Ascending aorta (tissue), 2 donors: ENCODE measurements at regions not wholly inside any gene's neighbourhood (a gene's known extent, or its start where the extent isn't known, plus 50 kb on each side); places are given as distances from the start of the nearest gene placed in this dataset.

Source experiments
- DNase-seq, 2 donors: peaks; one replicate each; pipeline ENCODE4 v3.0.0-alpha.2; 2019; ENCODE audit warnings: low spot score in 2 of 2
- H3K27ac ChIP-seq, 2 donors: fragments of 200-600 bp; sonication (generic); one replicate each; pipeline ENCODE4 v1.5.1; 2016 to 2017; ENCODE audit warnings: mild to moderate bottlenecking in 1 of 2
- H3K27me3 ChIP-seq: fragments of 200-600 bp; sonication (generic); one replicate; pipeline ENCODE4 v1.5.1; 2017
- H3K36me3 ChIP-seq, 2 donors: fragments of 200-600 bp; sonication (generic); one replicate each; pipeline ENCODE4 v1.5.1; 2016
- H3K4me1 ChIP-seq, 2 donors: fragments of 200-600 bp; sonication (generic); one replicate each; pipeline ENCODE4 v1.5.1; 2016 to 2017; ENCODE audit warnings: mild to moderate bottlenecking in 1 of 2
- H3K4me3 ChIP-seq, 2 donors: fragments of 200-600 bp; sonication (generic); one replicate each; pipeline ENCODE4 v1.5.1; 2016 to 2017; ENCODE audit warnings: mild to moderate bottlenecking in 1 of 2
- H3K9me3 ChIP-seq, 2 donors: fragments of 200-600 bp; sonication (generic); one replicate each; pipeline ENCODE4 v1.5.1; 2016
- intact Hi-C: fragments of 100-400 bp; cut with DNase I; formaldehyde crosslinking; loops from one replicate; pipeline ENCODE4 v1.15.1; 2023
- TF ChIP-seq, protein P1 (sequence below), 3 experiments: fragments of 200-600 bp in 2 of 3; fragments of 450-650 bp in 1 of 3; sonication (generic) in 2 of 3; IDR thresholded peaks; one replicate each; pipeline ENCODE4 v1.5.1; 2016 to 2019; ENCODE audit warnings: antibody characterized with exemption in 3 of 3, mild to moderate bottlenecking in 1 of 3, moderate library complexity in 1 of 3

DNA sequence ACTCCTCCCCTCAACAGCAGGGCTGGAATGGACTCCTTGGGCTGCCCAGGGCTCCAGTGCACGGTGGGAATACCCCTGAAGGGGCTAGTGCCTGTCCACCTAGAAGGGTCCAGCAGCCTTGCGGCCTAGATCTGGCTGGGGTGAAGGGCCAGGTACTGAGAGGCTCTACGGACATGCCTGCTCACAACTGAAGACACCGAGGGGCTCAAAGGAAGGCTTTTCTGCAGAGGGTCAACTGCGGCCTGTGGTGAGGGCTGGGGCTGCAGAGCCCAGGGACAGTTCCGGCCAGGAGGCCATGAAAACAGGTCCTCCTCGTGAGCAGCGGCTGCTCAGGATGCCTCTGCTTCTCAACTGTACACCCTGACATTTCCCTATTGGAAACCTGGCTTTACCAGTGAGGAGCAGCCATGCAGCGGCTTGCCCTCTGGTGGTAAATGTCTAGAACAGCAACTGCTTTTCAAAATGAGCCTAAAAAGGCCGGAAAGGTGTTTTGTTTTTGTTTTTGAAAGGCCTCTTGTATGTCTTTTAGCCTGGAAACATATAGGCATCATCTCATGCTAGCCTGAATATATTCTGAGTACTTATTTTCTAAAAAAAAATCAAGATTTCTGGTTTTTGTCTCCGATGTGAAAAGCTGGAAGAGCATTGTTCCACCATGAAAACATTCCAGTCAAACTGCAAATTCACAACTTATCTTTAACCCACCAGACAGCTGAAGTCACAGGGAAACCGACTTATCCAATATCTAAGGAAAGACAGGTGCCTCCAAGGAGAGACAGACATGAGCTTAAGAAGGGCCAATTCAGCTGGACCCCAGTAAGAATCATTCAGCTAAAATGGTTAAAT is 163.4 kb downstream of the KLF13 start:
- Histone ChIP-seq H3K36me3 (no peaks in the 10 kb centered on the region), H3K4me1 (peaks cover 10 to 23% of the 10 kb centered on the region in 2 donors), H3K9me3 (peaks cover 0 to 9% of the 10 kb centered on the region in 2 donors), H3K4me3 (no peak overlapping the region), H3K27me3 (no peaks in the 10 kb centered on the region), H3K27ac (peak overlapping the region in 1 of 2 donors; percentile 81)
- intact Hi-C loops: loop anchor here (1.0 to 5.0 kb wide), 5 partner anchors 51 to 498 kb away; partner anchors contain the start of genes KLF13 and MTMR10
- DNase-seq: no peak
- TF ChIP-seq, protein P1, sequence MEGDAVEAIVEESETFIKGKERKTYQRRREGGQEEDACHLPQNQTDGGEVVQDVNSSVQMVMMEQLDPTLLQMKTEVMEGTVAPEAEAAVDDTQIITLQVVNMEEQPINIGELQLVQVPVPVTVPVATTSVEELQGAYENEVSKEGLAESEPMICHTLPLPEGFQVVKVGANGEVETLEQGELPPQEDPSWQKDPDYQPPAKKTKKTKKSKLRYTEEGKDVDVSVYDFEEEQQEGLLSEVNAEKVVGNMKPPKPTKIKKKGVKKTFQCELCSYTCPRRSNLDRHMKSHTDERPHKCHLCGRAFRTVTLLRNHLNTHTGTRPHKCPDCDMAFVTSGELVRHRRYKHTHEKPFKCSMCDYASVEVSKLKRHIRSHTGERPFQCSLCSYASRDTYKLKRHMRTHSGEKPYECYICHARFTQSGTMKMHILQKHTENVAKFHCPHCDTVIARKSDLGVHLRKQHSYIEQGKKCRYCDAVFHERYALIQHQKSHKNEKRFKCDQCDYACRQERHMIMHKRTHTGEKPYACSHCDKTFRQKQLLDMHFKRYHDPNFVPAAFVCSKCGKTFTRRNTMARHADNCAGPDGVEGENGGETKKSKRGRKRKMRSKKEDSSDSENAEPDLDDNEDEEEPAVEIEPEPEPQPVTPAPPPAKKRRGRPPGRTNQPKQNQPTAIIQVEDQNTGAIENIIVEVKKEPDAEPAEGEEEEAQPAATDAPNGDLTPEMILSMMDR (IDR thresholded peaks at IDR 0.05): peak; percentile 70 to 95 (median 89)

DNA sequence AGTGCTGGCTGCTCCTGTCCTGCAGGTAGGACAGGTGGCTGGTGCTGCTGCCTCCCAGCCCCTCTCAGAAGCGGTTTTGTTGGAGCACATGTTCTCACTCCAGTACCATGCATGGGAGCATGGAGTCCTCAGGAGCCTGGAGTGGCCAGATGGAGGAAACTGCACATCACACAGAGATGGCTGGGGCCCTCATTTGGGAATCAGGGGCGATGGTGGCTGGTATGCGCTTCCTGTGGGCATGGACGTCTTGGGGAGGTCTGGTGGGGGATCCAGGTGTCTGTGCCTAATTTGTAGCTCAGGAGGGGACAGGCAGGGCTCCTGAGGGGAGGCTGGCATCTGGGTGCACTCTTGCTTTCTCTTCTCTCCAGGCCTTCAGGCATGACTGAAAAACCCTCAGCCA is 168.2 kb downstream of the KLF13 start:
- no peaks in the 10 kb centered on the region for H3K36me3 ChIP-seq
- H3K4me3 ChIP-seq: no peak overlapping the region
- TF ChIP-seq, protein P1 (IDR thresholded peaks at IDR 0.05): no peak
- no peak overlapping the region for H3K27ac ChIP-seq
- peaks cover 0 to 2% of the 10 kb centered on the region in 2 donors for H3K4me1 ChIP-seq
- no peak for DNase-seq
- intact Hi-C loops: no loop called here
- H3K9me3 ChIP-seq: peaks cover 0 to 9% of the 10 kb centered on the region in 2 donors
- no peaks in the 10 kb centered on the region for H3K27me3 ChIP-seq

DNA sequence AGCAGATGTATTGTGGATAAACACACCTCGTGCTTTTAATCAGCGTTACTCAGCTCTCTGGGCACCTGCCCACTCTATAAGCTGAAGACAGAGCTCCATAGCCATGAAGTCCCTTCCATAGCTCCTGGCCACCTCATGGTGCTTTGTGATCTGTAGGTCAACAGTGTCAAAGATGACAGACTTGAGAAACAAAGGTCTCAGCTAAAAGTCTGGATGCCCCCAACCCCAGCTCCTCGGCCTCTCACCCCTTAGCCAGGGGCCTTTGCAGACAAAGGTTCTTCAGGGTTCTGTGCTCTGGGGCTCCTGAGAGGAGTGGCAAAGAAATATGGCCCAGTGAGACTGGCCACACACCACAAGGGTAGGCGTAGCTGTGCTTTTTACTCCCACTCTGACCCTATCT is 168.6 kb downstream of the KLF13 start:
- intact Hi-C loops: no loop called here
- DNase-seq: no peak

DNA sequence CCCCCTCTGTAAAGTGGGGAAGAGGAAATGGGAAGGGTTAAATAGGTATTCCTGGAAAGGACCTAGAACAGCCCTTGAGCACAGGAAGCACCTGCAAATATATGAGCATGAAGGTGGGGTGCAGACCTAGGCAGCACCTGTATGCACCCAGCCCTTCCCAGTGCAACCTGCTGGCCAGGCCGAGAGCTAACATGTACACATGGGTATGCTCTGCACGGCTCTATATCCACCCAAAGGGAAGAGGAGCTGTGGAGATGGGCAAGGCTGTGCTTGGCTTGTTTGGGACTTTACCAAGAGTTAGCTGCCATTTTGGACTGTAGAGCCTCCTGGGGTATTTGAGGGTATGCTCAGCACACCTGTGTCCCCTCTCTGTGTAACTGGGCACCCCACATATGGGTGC is 171.2 kb downstream of the KLF13 start:
- Histone ChIP-seq H3K4me1 (no peaks in the 10 kb centered on the region), H3K27me3 (no peaks in the 10 kb centered on the region), H3K27ac (no peak overlapping the region), H3K4me3 (no peak overlapping the region), H3K9me3 (no peaks in the 10 kb centered on the region), H3K36me3 (no peaks in the 10 kb centered on the region)
- TF ChIP-seq, protein P1 (IDR thresholded peaks at IDR 0.05): no peak
- intact Hi-C loops: no loop called here
- no peak for DNase-seq

More for the DNA sequence above, 168.6 kb downstream of the KLF13 start:
- no peak overlapping the region for H3K4me3 ChIP-seq
- no peaks in the 10 kb centered on the region for H3K36me3 ChIP-seq
- peaks cover 0 to 9% of the 10 kb centered on the region in 2 donors for H3K9me3 ChIP-seq
- TF ChIP-seq, protein P1 (IDR thresholded peaks at IDR 0.05): no peak
- no peaks in the 10 kb centered on the region for H3K4me1 ChIP-seq
- no peak overlapping the region for H3K27ac ChIP-seq
- no peaks in the 10 kb centered on the region for H3K27me3 ChIP-seq

DNA sequence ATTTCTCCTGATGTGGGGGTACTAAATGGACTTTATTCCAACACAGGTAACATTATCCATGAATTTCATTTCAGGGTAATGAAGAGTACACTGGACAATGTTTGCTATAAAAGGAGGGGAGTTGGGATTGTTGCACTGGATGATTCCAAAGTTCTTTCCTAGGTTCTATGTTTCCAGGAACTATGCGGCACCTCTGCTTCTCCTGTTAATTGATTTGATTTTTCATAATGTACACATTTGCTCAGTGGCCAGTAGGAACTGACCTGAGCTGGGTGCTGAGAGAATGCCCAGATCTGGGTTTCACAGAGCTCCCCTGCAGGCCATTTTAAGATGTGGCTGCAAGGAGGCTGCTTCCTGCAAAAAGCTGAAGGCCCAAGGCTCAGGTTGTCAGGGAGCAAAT is 171.7 kb downstream of the KLF13 start:
- Histone ChIP-seq H3K27me3 (no peaks in the 10 kb centered on the region), H3K4me3 (no peak overlapping the region), H3K4me1 (no peaks in the 10 kb centered on the region), H3K27ac (no peak overlapping the region), H3K9me3 (no peaks in the 10 kb centered on the region), H3K36me3 (no peaks in the 10 kb centered on the region)
- DNase-seq: no peak
- intact Hi-C loops: no loop called here
- TF ChIP-seq, protein P1 (IDR thresholded peaks at IDR 0.05): no peak
